GM12872 (cell line): ENCODE measurements at regions not wholly inside any gene's neighbourhood (a gene's known extent, or its start where the extent isn't known, plus 50 kb on each side); places are given as distances from the start of the nearest gene placed in this dataset.

ENCODE experiments used
- TF ChIP-seq, protein P1 (sequence below): IDR thresholded peaks from 3 replicates; pipeline ENCODE4 v1.5.1; 2011; ENCODE audit warnings: low read depth, mild to moderate bottlenecking, low read length, moderate library complexity; ENCODE audit not compliant: insufficient read depth

DNA sequence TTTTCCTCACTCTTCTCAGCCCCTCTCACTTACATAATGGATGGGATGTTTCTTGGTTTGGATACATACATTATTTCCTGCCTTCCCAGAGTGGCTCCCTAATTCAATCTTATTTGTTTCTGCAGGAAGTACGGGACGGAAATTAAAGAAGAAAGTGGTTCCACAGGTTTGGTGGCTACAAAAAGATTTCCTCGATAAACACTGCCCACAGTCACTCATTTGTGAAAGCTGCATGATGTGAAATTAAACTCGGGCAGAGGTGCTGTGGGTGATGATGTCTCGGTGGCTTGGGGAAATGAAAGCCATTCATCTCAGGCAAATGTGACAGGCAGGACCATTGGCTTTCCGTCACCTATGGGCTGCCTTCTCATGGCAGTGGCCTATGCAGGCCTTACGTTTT lies 119.5 kb upstream of the KCNG1 start:
- TF ChIP-seq, protein P1, sequence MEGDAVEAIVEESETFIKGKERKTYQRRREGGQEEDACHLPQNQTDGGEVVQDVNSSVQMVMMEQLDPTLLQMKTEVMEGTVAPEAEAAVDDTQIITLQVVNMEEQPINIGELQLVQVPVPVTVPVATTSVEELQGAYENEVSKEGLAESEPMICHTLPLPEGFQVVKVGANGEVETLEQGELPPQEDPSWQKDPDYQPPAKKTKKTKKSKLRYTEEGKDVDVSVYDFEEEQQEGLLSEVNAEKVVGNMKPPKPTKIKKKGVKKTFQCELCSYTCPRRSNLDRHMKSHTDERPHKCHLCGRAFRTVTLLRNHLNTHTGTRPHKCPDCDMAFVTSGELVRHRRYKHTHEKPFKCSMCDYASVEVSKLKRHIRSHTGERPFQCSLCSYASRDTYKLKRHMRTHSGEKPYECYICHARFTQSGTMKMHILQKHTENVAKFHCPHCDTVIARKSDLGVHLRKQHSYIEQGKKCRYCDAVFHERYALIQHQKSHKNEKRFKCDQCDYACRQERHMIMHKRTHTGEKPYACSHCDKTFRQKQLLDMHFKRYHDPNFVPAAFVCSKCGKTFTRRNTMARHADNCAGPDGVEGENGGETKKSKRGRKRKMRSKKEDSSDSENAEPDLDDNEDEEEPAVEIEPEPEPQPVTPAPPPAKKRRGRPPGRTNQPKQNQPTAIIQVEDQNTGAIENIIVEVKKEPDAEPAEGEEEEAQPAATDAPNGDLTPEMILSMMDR: no peak

DNA sequence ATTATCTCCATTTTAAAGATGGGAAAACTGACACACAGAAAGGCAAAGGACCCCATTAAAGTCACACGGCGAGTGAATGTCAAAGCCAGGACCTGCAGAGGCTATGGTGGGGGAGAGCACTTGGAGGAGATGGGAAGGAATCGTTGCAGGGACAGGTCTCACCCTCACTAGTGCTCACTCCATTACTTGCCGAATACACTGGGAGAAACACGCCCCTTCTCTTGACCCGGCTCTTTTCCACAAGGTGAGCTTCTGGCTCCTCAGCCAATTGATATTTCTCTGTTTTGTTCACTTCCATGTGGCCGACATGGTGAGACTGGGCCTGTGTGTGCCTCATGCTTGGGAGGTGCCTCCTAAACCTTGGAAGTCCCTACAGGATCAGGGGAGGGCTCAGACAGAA lies 117.8 kb upstream of the KCNG1 start:
- TF ChIP-seq, protein P1: no peak

DNA sequence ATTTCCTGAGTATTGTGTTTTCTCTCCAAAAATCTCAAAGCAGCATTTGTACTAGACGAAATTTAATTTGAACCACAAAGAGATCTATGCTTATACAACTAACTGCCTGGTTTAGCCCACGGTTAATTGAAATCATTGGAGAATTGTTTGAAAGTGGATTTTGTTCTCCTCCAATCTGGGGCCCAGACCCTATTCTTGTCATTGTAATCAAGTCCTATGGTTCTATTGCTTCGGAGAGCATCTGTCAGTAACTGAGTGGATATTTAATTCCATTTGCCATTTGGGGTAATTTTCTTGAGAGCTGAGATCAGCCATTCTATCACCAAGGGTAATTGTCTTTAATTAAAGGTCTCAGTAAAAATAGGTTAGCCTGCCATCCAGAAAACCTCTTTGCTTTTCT lies 117.0 kb upstream of the KCNG1 start:
- TF ChIP-seq, protein P1: no peak

DNA sequence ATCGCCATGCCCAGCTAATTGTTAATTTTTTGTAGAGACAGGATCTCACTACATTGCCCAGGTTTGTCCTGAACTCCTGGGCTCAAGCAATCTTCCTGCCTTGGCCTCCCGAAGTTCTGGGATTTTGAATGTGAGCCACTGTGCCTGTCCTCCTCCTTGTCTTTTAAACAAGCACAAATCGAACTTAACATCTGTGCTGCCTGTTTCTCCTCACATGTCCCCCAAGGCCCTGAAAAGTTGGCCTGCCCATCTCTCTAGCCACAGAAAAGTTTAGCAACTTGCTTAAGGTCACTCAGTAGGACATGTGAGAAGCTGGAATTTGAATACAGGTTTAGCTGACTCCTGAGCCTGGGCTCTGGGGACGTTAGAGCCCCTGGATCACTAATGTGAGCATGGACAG lies 115.7 kb upstream of the KCNG1 start:
- TF ChIP-seq, protein P1: no peak

DNA sequence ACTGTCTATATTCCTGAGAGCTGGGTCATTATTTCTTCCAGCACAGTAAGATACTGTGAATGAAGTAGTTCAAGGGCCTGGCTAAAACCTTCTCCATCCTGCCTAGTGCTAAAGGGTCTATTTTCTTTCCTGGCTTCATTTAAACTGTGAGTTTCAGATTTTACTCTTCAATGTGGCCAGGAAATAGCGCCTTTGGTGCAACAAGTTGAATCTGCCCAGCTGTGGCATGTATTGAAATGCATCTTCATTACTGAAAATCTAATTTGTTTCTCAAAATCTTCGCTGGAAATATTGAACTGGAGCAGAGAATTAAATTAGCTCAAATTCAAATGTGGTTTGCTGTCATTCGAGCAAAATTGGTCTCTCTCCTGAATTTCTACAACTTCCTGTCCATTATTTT lies 114.6 kb upstream of the KCNG1 start:
- TF ChIP-seq, protein P1: no peak

DNA sequence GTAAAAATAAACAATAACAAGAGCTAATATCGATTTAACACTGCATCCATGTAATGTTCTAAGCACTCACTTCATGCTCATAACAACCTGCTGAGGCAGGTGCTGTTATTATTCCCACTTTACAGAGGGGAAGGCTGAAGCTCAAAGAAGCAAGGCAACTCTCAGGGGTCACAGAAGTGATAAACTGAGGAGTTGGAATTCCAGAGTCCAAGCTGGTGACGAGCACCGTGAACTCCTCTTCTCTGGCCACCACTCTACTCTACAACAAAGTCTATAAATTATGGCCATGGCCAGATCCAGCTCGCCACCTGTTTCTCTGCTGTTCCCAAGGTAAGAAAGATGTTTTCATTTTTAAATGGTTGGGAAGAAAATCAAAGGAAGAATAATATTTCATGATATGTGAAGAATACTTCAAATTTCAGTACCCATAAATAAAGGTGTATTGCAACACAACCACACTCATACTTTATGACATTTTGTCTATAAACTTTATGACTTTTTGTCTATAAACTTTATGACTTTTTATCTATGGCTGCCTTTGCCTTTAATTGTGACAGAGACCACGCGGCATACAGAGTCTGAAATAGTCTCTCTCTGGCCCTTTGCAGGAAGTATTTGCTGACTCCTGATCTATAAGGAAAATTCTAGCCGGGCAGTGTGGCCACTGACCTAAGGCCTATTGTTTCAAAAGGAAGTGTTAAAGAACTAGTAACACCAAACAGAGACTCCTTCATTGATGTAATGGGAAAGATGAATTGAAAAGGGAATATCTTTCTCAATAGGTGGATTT lies 113.2 kb upstream of the KCNG1 start:
- TF ChIP-seq, protein P1: no peak

DNA sequence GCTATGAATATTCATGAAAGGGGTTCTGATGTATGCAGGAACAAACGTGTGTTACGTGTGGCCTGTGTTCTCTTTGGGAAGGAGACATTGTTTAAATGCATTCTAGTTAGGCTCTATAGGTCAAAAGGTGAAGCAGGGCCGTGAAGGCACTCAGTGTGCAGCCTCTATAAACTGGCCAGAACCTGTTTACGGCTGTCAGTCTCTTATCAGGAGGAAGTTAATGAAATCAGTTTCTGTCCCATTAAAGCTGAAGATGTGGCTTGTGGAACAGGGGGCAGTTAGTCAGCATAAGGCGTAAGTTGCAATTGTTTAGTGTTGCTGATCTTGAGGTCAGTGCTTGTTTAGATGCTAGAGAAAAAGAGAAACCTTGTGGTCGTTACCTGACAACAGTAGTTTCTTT lies 111.5 kb upstream of the KCNG1 start:
- TF ChIP-seq, protein P1: no peak
